ENCODE measurements at regions not wholly inside any gene's neighbourhood (a gene's known extent, or its start where the extent isn't known, plus 50 kb on each side); places are given as distances from the start of the nearest gene placed in this dataset.
"Not testable (repeated sequence)": the region's sequence is repeated elsewhere in the genome, so short reads cannot be mapped to it uniquely, and the experiment has no call there.

- not testable (repeated sequence) for H3K4me3 ChIP-seq (ENCODE audit: low read depth, low read length)
- peak; percentile 28 for DNase-seq (ENCODE audit: low read depth)
Observed at GRCh38 chr6:170738263-170738662, 153.8 kb upstream of the PDCD2 start.

GRCh38 chr6:170736339-170736738 is 151.9 kb upstream of the PDCD2 start:
- DNase-seq (ENCODE audit: low read depth); H3K4me3 ChIP-seq (ENCODE audit: low read depth, low read length): not testable (repeated sequence)

- not testable (repeated sequence) for DNase-seq (ENCODE audit: low read depth); H3K4me3 ChIP-seq (ENCODE audit: low read depth, low read length)
Observed at GRCh38 chr6:170717082-170717481, 132.6 kb upstream of the PDCD2 start.

GRCh38 chr6:170712702-170713101 is 128.3 kb upstream of the PDCD2 start:
- not testable (repeated sequence) for DNase-seq (ENCODE audit: low read depth)

GRCh38 chr6:170700178-170700577 is 115.7 kb upstream of the PDCD2 start:
- DNase-seq (ENCODE audit: low read depth); H3K4me3 ChIP-seq (ENCODE audit: low read depth, low read length): not testable (repeated sequence)

More at GRCh38 chr6:170712702-170713101, 128.3 kb upstream of the PDCD2 start:
- H3K4me3 ChIP-seq (ENCODE audit: low read depth, low read length), result not testable (repeated sequence)

Measured in LNCaP clone FGC (cell line).